ENCODE measurements at regions not wholly inside any gene's neighbourhood (a gene's known extent, or its start where the extent isn't known, plus 50 kb on each side); places are given as distances from the start of the nearest gene placed in this dataset.

- TF ChIP-seq POLR2AphosphoS5 (IDR thresholded peaks at IDR 0.05), result no peak
- TF ChIP-seq CTCF (IDR thresholded peaks at IDR 0.05), result no peak
These were observed 1519.9 kb upstream of the ACVR2A start for GRCh38 chr2:146324951-146325350.

Measured in suprapubic skin (tissue), 3 donors.